ENCODE measurements at regions not wholly inside any gene's neighbourhood (a gene's known extent, or its start where the extent isn't known, plus 50 kb on each side); places are given as distances from the start of the nearest gene placed in this dataset.

DNA sequence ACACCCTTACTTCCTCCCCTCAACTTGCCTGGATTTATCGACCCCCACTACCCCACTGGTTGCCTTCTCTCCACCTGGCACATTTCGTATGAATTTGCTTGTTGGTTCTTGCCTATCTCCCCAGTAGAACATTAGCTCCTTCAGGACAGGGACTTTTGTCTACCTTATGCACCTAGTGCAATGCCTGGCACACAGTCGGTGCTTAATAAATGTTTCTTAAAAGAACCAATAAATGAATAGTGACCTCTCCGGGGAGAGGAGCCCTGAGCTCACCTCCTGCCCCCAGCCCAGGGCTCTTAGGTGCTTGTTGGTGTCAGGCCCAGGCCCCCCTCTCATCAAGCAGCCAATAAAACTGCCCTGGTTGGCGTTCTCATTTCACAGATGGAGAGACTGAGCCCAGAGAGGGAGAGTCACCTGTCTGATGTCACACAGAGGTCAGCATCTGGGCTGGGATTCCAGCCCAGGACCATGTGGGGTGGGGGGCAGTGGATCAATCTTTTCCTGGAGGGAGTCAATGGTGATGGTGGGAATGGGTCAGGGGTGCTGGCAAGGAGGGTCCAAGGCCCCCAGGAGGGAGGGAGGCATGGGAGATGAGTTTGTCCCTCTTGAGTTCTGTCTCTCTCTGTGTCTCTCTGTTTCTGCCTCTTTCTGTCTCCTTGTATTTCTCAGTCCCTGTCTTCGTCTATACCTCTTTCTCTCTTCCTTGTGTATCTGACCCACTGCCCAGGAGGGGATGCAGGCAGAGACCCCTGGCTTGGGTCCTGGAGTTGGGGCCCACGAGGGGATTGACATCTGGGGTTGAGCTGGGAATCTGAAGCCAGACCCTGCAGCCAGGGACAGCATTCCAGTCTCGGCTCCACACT is 89.6 kb downstream of the CEBPB start:
- TF ChIP-seq ESRRA (CRISPR knock-in tag; IDR thresholded peaks at IDR 0.05; ENCODE audit: borderline replicate concordance): no peak
- no peak for TF ChIP-seq GABPB1 (CRISPR knock-in tag; IDR thresholded peaks at IDR 0.05)
- TF ChIP-seq SP1 (CRISPR knock-in tag; conservative IDR thresholded peaks at IDR 0.05): no peak
- no peak for TF ChIP-seq E2F5 (CRISPR knock-in tag; IDR thresholded peaks at IDR 0.05)
- TF ChIP-seq, protein P1, sequence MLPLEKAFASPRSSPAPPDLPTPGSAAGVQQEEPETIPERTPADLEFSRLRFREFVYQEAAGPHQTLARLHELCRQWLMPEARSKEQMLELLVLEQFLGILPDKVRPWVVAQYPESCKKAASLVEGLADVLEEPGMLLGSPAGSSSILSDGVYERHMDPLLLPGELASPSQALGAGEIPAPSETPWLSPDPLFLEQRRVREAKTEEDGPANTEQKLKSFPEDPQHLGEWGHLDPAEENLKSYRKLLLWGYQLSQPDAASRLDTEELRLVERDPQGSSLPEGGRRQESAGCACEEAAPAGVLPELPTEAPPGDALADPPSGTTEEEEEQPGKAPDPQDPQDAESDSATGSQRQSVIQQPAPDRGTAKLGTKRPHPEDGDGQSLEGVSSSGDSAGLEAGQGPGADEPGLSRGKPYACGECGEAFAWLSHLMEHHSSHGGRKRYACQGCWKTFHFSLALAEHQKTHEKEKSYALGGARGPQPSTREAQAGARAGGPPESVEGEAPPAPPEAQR (CRISPR knock-in tag; IDR thresholded peaks at IDR 0.05): no peak
- no peak for TF ChIP-seq CTCF (IDR thresholded peaks at IDR 0.05)
- no peak for TF ChIP-seq USF1 (CRISPR knock-in tag; IDR thresholded peaks at IDR 0.05)
- no peak for TF ChIP-seq JUN (CRISPR knock-in tag; IDR thresholded peaks at IDR 0.05)
- TF ChIP-seq, protein P2, sequence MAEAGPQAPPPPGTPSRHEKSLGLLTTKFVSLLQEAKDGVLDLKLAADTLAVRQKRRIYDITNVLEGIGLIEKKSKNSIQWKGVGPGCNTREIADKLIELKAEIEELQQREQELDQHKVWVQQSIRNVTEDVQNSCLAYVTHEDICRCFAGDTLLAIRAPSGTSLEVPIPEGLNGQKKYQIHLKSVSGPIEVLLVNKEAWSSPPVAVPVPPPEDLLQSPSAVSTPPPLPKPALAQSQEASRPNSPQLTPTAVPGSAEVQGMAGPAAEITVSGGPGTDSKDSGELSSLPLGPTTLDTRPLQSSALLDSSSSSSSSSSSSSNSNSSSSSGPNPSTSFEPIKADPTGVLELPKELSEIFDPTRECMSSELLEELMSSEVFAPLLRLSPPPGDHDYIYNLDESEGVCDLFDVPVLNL (CRISPR knock-in tag; IDR thresholded peaks at IDR 0.05; ENCODE audit: borderline replicate concordance, low read depth): no peak
- TF ChIP-seq, protein P3, sequence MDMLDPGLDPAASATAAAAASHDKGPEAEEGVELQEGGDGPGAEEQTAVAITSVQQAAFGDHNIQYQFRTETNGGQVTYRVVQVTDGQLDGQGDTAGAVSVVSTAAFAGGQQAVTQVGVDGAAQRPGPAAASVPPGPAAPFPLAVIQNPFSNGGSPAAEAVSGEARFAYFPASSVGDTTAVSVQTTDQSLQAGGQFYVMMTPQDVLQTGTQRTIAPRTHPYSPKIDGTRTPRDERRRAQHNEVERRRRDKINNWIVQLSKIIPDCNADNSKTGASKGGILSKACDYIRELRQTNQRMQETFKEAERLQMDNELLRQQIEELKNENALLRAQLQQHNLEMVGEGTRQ (CRISPR knock-in tag; IDR thresholded peaks at IDR 0.05): no peak
- TF ChIP-seq ZNF317 (CRISPR knock-in tag; IDR thresholded peaks at IDR 0.05; ENCODE audit: borderline replicate concordance, low read depth): no peak

Data from WTC11 (cell line).